ENCODE measurements at regions not wholly inside any gene's neighbourhood (a gene's known extent, or its start where the extent isn't known, plus 50 kb on each side); places are given as distances from the start of the nearest gene placed in this dataset.
"Not testable (repeated sequence)": the region's sequence is repeated elsewhere in the genome, so short reads cannot be mapped to it uniquely, and the experiment has no call there.

DNA sequence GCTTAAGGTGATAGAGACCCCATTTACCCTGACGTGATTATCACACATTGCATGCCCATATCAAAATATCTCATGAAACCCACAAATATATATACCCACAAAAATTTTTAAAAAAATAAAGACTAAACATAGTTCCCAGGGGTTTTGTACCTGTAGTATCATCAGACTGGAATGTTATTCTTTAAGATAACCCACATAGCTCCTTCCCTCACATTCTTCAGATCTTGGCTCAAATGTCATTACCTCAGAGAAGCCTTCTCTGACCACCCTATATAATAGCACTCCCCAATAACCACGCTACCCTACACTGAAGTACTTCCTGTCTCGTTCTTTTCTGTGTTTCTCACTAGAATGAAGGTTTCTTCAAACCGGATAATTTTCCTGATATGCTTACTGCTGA is 138.3 kb upstream of the SNX7 start:
- no peak overlapping the region for H3K27ac ChIP-seq
- H3K36me3 ChIP-seq, result no peaks in the 10 kb centered on the region
- TF ChIP-seq, protein P1, sequence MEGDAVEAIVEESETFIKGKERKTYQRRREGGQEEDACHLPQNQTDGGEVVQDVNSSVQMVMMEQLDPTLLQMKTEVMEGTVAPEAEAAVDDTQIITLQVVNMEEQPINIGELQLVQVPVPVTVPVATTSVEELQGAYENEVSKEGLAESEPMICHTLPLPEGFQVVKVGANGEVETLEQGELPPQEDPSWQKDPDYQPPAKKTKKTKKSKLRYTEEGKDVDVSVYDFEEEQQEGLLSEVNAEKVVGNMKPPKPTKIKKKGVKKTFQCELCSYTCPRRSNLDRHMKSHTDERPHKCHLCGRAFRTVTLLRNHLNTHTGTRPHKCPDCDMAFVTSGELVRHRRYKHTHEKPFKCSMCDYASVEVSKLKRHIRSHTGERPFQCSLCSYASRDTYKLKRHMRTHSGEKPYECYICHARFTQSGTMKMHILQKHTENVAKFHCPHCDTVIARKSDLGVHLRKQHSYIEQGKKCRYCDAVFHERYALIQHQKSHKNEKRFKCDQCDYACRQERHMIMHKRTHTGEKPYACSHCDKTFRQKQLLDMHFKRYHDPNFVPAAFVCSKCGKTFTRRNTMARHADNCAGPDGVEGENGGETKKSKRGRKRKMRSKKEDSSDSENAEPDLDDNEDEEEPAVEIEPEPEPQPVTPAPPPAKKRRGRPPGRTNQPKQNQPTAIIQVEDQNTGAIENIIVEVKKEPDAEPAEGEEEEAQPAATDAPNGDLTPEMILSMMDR (IDR thresholded peaks at IDR 0.05), result no peak
- no peak for TF ChIP-seq POLR2AphosphoS5 (IDR thresholded peaks at IDR 0.05)
- no peak for TF ChIP-seq EP300 (IDR thresholded peaks at IDR 0.05)
- TF ChIP-seq POLR2A (IDR thresholded peaks at IDR 0.05), result no peak
- ATAC-seq, result no peak
- 72 to 84% methylated on average over 4 of the region's 4 CpGs for WGBS, 2 donors (ENCODE audit: low coverage in 1 of 2)
- no peak overlapping the region for H3K4me3 ChIP-seq
- no peaks in the 10 kb centered on the region for H3K4me1 ChIP-seq
- peaks cover 0 to 7% (median 0%) of the 10 kb centered on the region in 3 donors for H3K9me3 ChIP-seq
- H3K27me3 ChIP-seq, result no peaks in the 10 kb centered on the region

DNA sequence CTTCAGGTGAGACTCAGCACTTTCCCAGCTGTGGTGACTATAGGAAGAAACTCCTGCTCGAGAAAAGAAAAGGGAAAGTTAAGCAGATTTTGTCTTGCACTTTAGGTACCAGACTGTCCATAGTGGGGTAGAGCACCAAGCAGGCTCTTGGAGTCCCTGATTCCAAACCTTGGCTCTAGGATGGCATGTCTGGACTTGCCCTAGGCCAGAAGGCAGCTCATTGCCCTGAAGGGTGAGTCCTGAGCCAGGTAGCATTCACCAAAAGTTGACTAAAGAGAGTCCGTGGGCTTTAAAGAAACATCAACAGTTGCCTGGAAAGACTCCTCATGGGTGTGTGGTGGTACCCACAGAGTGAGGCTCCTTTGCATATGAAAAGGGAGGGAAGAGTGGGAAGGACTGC is 145.2 kb upstream of the SNX7 start:
- H3K9me3 ChIP-seq, result no peaks in the 10 kb centered on the region
- TF ChIP-seq POLR2A (IDR thresholded peaks at IDR 0.05) (no peak), EP300 (IDR thresholded peaks at IDR 0.05) (no peak), POLR2AphosphoS5 (IDR thresholded peaks at IDR 0.05) (no peak)
- TF ChIP-seq, protein P1 (IDR thresholded peaks at IDR 0.05), result no peak
- ATAC-seq, result no peak
- WGBS, 2 donors (ENCODE audit: low coverage in 1 of 2), result 56 to 60% methylated on average over 1 to 2 of the region's 2 CpGs
- no peaks in the 10 kb centered on the region for H3K4me1 ChIP-seq
- H3K4me3 ChIP-seq, result no peak overlapping the region
- H3K36me3 ChIP-seq, result no peaks in the 10 kb centered on the region
- no peaks in the 10 kb centered on the region for H3K27me3 ChIP-seq
- no peak overlapping the region for H3K27ac ChIP-seq

DNA sequence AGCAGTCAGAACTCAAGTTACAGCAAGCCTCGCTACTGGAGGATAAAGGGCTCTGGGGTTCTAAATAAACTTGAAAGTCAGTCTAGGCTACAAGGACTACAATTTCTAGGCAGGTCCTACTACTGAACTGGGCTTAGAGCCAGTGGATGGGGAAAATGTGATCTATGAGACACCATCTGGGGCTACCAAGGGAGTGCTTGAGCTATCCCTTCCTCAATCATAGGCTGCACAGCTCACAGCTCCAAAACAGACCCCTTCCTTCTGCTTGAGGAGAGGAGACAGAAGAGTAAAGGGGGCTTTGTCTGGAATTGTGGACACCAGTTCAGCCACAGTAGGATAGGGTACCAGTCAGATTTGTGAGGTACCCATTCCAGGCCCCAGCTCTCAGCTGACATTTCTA is 145.8 kb upstream of the SNX7 start:
- TF ChIP-seq EP300 (IDR thresholded peaks at IDR 0.05) (no peak), POLR2A (IDR thresholded peaks at IDR 0.05) (no peak), POLR2AphosphoS5 (IDR thresholded peaks at IDR 0.05) (no peak)
- TF ChIP-seq, protein P1 (IDR thresholded peaks at IDR 0.05), result no peak
- ATAC-seq, result no peak

GRCh38 chr1:98512216-98512615 is 149.3 kb upstream of the SNX7 start:
- ATAC-seq, H3K36me3 ChIP-seq, H3K27ac ChIP-seq, H3K4me1 ChIP-seq, H3K27me3 ChIP-seq, H3K4me3 ChIP-seq: not testable (repeated sequence)
- peaks cover 0 to 16% (median 0%) of the 10 kb centered on the region in 3 donors for H3K9me3 ChIP-seq
- no CpG with 5 or more reads among the region's 27 CpGs for WGBS, 2 donors (ENCODE audit: low coverage in 1 of 2)

More for the DNA sequence above, 145.8 kb upstream of the SNX7 start:
- Histone ChIP-seq H3K4me3 (no peak overlapping the region), H3K9me3 (no peaks in the 10 kb centered on the region), H3K27me3 (no peaks in the 10 kb centered on the region), H3K27ac (no peak overlapping the region), H3K36me3 (no peaks in the 10 kb centered on the region), H3K4me1 (no peaks in the 10 kb centered on the region)
- WGBS, 2 donors (ENCODE audit: low coverage in 1 of 2), result 100% methylated on average over 1 of the region's 1 CpG; no CpG with 5 or more reads in 1 of the 2 donors

DNA sequence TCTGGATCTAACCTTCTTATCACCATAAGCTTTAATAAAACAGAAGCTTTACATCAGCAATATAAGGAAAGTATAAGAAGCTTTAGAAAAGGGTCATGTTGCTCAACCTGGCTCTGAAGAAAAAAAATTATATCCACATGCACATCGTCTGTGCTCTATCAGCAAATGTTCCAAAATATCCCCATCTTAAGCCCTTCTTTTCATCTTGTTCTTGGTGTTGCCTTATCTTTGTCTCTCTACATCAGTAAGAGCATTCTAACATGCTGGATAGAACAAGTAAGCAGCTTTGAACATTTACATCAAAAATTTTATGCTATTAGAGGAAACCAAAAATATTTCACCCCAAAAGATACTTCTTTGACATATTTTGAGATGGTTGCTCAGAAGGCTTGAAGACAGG is 157.8 kb upstream of the SNX7 start:
- H3K27me3 ChIP-seq, result no peaks in the 10 kb centered on the region
- H3K4me1 ChIP-seq, result no peaks in the 10 kb centered on the region
- peaks cover 0 to 32% (median 0%) of the 10 kb centered on the region in 3 donors for H3K9me3 ChIP-seq
- no peak overlapping the region for H3K27ac ChIP-seq
- TF ChIP-seq, protein P1 (IDR thresholded peaks at IDR 0.05), result no peak
- no peak for TF ChIP-seq POLR2A (IDR thresholded peaks at IDR 0.05)
- TF ChIP-seq POLR2AphosphoS5 (IDR thresholded peaks at IDR 0.05), result no peak
- TF ChIP-seq EP300 (IDR thresholded peaks at IDR 0.05), result no peak
- WGBS, 2 donors (ENCODE audit: low coverage in 1 of 2), result 52 to 55% methylated on average over 1 of the region's 1 CpG
- H3K36me3 ChIP-seq, result no peaks in the 10 kb centered on the region
- ATAC-seq, result no peak
- H3K4me3 ChIP-seq, result no peak overlapping the region
